Stimulated activated effector memory CD8-positive, alpha-beta T cell treated with anti-CD3 and anti-CD28 coated beads, Interleukin-12 subunit alpha, Interleukin-12 subunit beta, amount 100 ng/mL, for 72 hours (primary cell): ENCODE measurements at regions not wholly inside any gene's neighbourhood (a gene's known extent, or its start where the extent isn't known, plus 50 kb on each side); places are given as distances from the start of the nearest gene placed in this dataset.
A peak's percentile ranks its signal among the peaks of the same experiment; 100 is the strongest.

Experiments
- ATAC-seq: fragments of 150-1000 bp; cut with Tn5 transposase; 2 replicates; pipeline ENCODE4 v1.10.0; 2021
- DNase-seq, 2 donors: peaks; one replicate each; pipeline ENCODE4 v3.0.0; 2021 to 2022; ENCODE audit warnings: low spot score in 2 of 2
- H3K27ac Mint-ChIP-seq: one replicate; pipeline ENCODE4 v1.8.0; 2022; ENCODE audit warnings: mild to moderate bottlenecking, mixed read lengths
- H3K36me3 Mint-ChIP-seq: one replicate; pipeline ENCODE4 v1.8.0; 2022; ENCODE audit warnings: mild to moderate bottlenecking, mixed read lengths
- H3K4me1 Mint-ChIP-seq: one replicate; pipeline ENCODE4 v1.8.0; 2022; ENCODE audit warnings: mixed read lengths
- H3K4me3 Mint-ChIP-seq: one replicate; pipeline ENCODE4 v1.8.0; 2022; ENCODE audit warnings: mild to moderate bottlenecking, mixed read lengths
- H3K9me3 Mint-ChIP-seq: one replicate; pipeline ENCODE4 v1.8.0; 2022; ENCODE audit warnings: mixed read lengths

DNA sequence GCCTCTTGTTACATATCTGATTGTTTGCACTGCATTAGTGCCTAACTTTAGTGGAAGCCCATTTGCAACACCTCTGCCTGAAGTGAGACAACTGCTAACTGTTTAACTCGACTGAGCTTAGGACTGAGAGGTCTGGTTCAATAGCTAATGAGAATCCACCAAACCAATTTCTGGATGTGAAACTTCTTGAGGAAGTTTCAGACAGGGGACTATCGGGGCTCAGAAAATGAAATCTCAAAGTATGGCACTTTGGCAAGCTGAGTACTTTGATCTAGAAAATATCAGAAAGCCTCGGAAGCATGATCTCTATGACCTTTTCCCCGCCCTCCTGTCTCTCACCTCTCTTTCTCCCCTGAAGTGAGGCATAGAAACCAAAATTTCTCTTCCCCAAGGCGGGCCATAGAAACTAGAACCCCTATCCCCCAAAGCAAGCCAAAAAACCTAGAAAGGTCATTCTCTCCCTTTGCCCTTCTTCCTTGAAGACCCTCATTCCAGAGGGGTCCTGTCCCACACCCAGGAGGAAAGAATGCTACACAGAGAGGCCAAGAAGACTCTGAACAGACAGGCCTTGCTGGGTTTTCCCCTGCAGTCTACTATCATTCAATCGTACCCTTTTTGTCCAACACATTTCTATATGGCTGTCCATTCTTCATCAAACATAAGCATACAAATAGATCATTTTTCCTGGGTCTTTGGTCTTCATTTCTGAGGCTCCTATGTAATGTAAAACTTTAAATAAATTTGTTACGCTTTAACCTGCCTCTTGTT lies 69.6 kb upstream of the CREB1 start:
- peak overlapping the region; percentile 84 for H3K27ac Mint-ChIP-seq
- ATAC-seq: no peak

DNA sequence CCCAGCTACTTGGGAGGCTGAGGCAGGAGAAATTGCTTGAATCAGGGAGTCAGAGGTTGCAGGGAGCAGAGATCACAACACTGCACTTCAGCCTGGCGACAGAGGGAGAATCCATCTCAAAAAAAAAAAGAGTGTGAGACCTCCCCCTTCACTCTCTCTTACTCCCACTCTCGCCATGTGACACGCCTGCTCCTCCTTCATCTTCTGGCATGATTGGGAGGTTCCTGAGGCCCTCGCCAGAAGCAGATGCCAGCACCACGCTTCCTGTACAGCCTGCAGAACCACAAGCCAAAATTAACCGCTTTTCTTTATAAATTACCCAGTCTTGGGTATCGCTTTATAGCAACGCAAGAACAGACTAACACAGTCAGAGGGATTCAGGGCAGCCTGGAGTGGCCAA lies 66.3 kb upstream of the CREB1 start:
- Mint-ChIP-seq H3K9me3 (no peaks in the 10 kb centered on the region), H3K4me1 (peaks cover 20% of the 10 kb centered on the region), H3K27ac (no peak overlapping the region), H3K4me3 (no peak overlapping the region), H3K36me3 (no peaks in the 10 kb centered on the region)
- no peak for ATAC-seq
- no peak for DNase-seq

More for the DNA sequence above, 69.6 kb upstream of the CREB1 start:
- DNase-seq: no peak
- no peaks in the 10 kb centered on the region for H3K36me3 Mint-ChIP-seq
- H3K4me3 Mint-ChIP-seq: no peak overlapping the region
- H3K4me1 Mint-ChIP-seq: peaks cover 8% of the 10 kb centered on the region
- H3K9me3 Mint-ChIP-seq: no peaks in the 10 kb centered on the region

DNA sequence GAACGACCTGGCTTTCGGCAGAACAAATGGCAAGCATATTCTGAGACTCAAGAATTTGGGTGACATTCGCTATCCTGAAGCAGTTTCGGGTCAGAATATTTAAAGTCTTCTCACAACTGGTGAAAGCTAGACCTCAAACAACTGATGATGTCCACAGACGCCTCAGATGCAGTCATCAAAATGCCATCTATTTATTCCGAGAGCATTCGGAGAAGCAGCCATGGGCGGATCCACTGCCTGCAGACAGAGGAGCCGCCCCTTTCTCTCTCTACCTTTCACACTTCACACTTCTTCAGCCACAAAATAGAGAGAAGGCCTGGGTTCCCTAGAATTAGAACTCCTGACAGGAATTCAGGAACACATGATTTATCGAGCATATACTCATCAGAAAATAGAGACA lies 65.8 kb upstream of the CREB1 start:
- Mint-ChIP-seq H3K27ac (no peak overlapping the region), H3K4me1 (peaks cover 23% of the 10 kb centered on the region), H3K36me3 (no peaks in the 10 kb centered on the region), H3K4me3 (no peak overlapping the region), H3K9me3 (no peaks in the 10 kb centered on the region)
- ATAC-seq: no peak
- DNase-seq: no peak

DNA sequence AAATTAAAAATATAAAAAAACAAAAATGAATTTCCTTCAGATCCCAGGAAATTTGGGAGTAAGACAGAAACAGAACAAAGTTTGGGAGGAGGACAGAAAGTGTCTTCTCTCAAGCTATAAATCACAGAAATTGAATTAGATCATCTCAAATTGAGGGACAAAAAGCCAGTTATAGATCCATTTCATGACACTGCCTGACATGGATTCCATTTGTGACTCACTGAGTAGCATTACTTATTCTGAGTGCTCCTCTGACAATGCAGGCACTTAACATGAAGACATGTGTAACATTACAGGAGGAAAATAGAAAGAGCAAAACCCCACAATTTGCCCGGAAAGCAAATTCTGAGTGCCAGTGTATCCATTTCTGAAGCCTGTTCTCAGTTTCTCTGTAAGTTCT lies 63.9 kb upstream of the CREB1 start:
- Mint-ChIP-seq H3K4me1 (peaks cover 15% of the 10 kb centered on the region), H3K27ac (no peak overlapping the region), H3K9me3 (no peaks in the 10 kb centered on the region), H3K36me3 (no peaks in the 10 kb centered on the region), H3K4me3 (no peak overlapping the region)
- ATAC-seq (no peak), DNase-seq (no peak)

DNA sequence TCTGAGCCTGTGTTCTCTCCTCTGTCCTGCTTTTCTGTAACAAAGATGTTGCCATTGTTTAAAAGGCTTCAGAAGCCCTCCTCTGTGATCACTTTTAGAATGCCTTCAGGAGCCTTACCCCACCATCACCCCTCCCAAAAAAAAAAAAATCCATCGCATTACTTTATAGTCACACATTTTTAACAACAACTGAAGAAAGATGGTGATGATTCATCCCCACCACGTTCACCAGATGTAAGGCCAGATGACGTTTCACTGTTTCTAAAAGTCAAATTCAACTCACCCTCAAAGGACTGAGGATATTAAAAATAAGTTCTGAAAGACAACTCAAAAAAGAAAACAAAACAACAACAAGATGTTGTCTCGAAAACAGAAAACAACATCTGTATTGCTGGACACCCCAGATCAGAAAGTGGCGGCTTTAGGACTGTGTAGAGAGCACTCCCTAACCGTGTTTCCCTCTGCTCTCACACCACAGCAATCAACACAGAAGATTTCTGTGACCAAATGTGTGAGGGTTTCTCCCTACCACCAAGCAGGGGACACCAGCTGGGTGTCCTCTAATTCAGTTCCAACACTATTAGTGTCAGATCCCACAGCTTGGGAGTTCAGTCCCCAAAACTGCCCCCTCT lies 61.9 kb upstream of the CREB1 start:
- H3K36me3 Mint-ChIP-seq: no peaks in the 10 kb centered on the region
- H3K4me3 Mint-ChIP-seq: peak overlapping the region; percentile 3
- peaks cover 15% of the 10 kb centered on the region for H3K4me1 Mint-ChIP-seq
- ATAC-seq (peak; percentile 85), DNase-seq (no peak)
- H3K9me3 Mint-ChIP-seq: no peaks in the 10 kb centered on the region
- peak overlapping the region; percentile 71 for H3K27ac Mint-ChIP-seq

DNA sequence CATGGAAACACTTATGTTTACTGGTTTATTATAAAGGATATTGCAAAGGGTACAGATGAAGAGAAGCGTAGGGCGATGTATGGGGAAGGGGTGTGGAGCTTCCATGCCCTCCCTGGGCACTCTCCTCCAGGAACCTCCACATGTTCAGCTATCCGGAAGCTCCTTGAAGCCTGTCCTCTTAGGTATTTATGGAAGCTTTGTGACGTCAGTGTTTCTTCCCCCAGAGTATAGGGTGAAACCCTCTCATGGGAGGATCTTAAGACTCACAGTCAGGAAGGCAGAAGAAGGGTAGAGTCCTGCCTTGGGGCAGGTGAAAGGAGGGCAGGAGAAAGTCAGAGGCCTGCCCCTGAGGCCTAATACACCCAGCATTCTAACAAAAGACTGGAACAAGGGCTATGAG lies 61.3 kb upstream of the CREB1 start:
- Mint-ChIP-seq H3K36me3 (no peaks in the 10 kb centered on the region), H3K27ac (peak overlapping the region; percentile 71), H3K4me3 (no peak overlapping the region), H3K4me1 (peaks cover 15% of the 10 kb centered on the region), H3K9me3 (no peaks in the 10 kb centered on the region)
- DNase-seq (no peak), ATAC-seq (no peak)

DNA sequence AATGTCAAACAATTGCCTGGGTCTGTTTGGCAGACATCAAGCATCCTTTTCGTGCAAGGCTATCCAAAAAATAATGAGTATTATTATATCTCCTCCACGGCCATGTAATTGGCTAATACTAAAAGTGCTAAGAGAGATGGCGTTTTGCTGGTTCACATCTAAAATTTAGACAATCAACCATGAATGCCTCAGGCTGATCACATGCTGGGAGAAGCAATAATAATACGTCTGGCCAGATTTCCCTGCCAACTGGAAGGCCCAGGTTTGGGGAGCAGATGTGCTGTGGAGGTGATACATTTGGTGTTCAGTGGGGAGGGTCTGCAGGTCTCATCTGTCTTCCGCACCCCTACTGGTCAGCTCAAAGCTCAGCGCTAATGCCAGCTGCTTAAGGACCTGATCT lies 60.3 kb upstream of the CREB1 start:
- peaks cover 15% of the 10 kb centered on the region for H3K4me1 Mint-ChIP-seq
- DNase-seq (no peak), ATAC-seq (no peak)
- no peak overlapping the region for H3K27ac Mint-ChIP-seq
- H3K9me3 Mint-ChIP-seq: no peaks in the 10 kb centered on the region
- no peaks in the 10 kb centered on the region for H3K36me3 Mint-ChIP-seq
- H3K4me3 Mint-ChIP-seq: no peak overlapping the region

DNA sequence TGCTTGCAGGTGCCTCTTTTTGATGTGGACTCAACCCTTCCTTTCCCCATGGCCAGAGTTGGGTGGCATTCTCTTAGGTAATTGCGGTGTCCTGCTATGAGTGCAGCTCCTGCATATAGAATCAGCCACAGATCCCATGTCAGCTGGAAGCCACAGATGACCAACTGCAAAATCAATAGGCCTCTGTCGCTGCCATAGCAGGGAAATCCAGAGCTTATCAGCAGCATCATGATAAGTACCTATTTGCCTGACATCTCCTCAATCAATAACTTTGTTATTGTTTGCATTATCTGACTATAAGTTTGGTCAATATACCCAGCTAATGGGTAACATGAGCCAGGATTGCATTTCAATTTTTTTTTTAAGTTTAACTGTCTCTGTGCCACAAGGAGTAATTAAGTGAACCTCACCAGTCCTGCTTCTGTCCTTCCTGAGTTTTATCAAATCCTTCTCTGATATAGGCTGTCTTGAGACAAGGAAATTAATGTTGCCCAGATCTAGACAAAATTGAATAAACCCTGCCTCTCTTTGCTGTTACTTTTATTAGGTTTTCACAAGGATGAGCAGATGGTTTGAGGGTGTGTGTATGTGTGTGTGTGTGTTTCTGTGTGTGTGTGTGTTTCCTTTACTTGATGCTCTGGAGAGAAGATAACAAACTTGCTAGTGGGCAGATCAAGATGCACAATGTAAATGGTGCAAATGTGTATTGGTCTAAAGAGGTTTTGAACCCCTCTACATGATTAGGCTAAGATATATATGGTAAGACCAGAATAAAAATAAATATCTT lies 59.6 kb upstream of the CREB1 start:
- no peak overlapping the region for H3K4me3 Mint-ChIP-seq
- no peak for DNase-seq
- ATAC-seq: no peak
- H3K36me3 Mint-ChIP-seq: no peaks in the 10 kb centered on the region
- no peaks in the 10 kb centered on the region for H3K9me3 Mint-ChIP-seq
- H3K4me1 Mint-ChIP-seq: peaks cover 18% of the 10 kb centered on the region
- H3K27ac Mint-ChIP-seq: no peak overlapping the region

DNA sequence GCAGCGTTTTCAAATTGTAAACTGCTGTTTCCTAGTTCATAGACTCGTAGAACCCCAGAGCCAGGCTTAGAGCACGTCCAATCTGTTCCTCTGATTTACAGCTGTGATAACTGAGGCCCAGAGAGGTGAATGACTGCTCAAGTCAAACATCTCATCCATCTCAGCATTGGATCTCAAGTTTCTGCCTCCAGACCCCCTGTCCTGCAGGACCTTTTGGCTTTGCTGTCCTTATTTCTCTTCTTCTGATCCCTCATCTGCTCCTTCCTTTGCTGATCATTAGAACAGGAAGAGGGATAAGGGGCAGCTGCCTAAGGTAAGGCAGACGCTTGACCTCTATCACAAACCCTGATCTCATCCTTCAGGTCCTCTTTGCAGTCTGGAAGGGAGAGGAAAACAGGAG lies 58.5 kb upstream of the CREB1 start:
- no peak for ATAC-seq
- Mint-ChIP-seq H3K27ac (no peak overlapping the region), H3K9me3 (no peaks in the 10 kb centered on the region), H3K36me3 (no peaks in the 10 kb centered on the region), H3K4me1 (peaks cover 24% of the 10 kb centered on the region), H3K4me3 (no peak overlapping the region)
- DNase-seq: no peak

DNA sequence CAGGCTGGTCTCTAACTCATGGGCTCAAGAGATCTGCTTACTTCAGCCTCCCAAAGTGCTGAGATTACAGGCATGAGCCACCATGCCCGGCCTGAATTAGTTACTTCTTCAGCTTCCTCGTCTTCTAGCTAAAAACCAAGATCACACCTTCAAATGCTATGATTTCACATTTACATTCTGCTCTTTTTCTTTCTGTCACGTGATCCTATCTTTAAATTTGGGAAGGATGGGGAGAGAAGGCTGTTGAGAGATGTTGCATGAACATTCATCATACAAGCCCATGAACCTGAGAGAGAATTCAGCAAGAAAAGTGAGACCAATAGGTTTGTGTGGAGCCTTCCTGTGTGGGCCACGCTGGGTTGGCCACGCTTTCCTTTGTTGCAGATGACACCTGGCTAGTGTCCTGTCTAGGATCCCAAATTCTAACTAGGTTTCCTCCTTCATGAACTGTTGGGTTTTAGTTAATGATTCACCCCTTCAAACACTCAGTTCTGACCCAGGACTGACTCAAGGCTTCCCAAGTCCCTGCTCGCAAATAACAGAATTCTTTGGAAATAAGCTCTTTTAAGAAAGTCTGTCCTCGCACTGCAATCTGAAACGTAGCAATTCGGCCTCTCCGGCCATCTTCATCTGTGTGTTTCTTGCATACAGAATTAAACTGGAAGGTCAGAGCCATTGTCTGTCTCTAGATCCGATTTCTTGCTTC lies 57.3 kb upstream of the CREB1 start:
- H3K36me3 Mint-ChIP-seq: no peaks in the 10 kb centered on the region
- no peak overlapping the region for H3K4me3 Mint-ChIP-seq
- no peak overlapping the region for H3K27ac Mint-ChIP-seq
- no peaks in the 10 kb centered on the region for H3K9me3 Mint-ChIP-seq
- DNase-seq: no peak
- peaks cover 21% of the 10 kb centered on the region for H3K4me1 Mint-ChIP-seq
- ATAC-seq: no peak

DNA sequence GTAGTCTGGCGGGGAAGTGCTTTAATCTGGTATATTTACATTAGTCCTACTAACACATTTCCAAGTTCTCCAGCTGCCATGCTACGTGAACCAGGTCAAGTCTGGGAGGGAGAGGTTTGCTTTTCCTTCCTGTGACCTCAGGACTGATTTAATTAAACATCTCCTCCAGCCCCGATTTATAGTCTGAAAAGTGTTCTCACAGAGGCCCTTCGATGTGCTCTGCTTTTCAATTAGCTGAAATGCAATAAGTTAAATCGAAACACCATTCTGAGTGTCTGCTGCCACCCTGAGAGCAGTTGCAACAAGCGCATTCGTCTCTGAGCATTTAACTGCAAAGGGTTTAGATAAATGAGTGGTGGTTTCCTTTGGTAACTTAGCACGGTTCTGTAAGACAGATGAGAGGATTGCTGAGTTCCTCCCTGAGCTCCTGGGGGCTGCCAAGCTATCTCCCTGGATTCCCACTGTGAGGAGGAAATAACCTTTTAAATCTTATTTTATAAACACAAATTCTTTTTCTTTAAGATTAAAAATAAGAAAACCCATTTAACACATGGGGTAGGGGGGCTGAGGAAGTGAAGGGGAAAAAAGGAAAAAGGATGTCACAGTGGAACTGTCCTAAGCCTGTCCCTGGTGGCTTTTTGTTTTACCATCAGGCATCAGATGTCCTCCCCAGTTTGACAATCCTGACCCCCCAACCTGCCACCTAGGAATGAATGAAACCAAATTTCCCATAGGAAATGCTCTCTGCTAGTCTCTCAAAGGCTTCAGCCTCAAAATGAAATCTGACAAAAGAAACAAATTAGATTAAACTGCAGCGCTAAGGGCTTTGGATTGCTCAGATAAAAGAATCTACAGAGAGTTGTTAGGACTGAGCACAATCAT lies 56.5 kb upstream of the CREB1 start:
- Mint-ChIP-seq H3K36me3 (no peaks in the 10 kb centered on the region), H3K4me1 (peaks cover 13% of the 10 kb centered on the region), H3K27ac (no peak overlapping the region), H3K4me3 (no peak overlapping the region), H3K9me3 (no peaks in the 10 kb centered on the region)
- DNase-seq (no peak), ATAC-seq (peak; percentile 84)

DNA sequence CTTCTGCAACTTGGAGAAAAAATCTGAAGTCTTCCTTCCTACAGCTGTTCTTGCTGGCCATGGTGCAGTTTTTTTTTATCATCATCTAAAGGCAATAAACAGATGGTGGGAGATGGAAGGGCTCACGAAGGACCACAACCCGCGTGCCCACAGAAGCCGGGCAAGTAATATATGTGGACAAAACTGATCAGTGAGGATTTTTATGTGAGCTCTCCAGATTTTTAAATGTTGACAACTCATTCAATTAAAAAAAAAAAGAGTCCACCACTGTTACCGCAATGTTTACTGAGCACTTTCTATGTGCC lies 55.9 kb upstream of the CREB1 start:
- no peaks in the 10 kb centered on the region for H3K36me3 Mint-ChIP-seq
- no peaks in the 10 kb centered on the region for H3K9me3 Mint-ChIP-seq
- no peak overlapping the region for H3K27ac Mint-ChIP-seq
- no peak overlapping the region for H3K4me3 Mint-ChIP-seq
- no peak for DNase-seq
- peaks cover 9% of the 10 kb centered on the region for H3K4me1 Mint-ChIP-seq
- no peak for ATAC-seq

DNA sequence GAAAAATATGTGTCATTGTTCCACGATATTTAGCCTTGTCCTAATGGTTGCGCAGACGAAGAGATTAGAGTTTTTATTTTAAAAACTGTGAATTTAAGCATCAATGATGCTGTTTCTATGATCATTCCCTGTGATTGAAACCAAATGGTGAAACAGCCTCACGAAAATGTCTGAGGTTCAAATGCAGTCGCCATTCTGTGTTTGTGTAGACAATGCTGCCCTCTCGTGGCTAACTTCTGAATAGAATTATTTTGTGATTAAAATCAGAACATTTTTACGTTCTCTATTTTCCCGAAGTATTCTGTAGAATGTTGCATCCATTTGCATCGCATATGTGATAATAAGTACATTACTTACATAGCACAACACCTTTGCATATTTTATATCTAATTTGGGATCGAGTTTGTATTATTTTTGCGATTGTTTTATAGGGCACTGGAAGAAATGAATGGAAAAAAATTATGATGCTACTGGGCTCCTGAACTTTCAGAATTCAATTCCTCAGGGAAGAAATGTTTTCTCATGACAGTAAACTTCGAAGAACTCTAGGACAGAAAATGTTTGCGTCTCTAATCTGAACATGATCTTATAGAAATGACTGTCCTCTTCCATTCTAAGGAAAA lies 54.8 kb upstream of the CREB1 start:
- Mint-ChIP-seq H3K4me1 (peaks cover 9% of the 10 kb centered on the region), H3K36me3 (no peaks in the 10 kb centered on the region), H3K4me3 (no peak overlapping the region), H3K27ac (no peak overlapping the region), H3K9me3 (no peaks in the 10 kb centered on the region)
- no peak for ATAC-seq
- DNase-seq: peak; percentile 38 to 59

DNA sequence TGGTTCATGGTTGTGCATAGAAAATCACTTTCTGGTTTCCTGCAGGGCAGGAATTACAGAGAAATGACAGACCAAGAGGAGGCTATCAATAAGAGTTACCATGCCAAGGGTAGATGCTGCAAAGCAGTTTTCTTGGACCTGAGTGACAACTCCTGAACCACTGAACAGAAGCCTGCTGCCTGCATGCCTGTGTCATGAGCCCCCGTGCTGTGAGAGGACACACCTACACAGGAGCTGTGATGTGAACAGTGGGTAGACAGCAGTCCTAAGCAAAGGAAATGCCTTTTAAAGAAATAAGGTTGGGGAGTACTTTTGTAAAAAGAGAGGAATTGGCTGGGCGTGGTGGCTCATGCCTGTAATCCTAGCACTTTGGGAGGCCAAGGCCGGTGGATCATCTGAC lies 54.2 kb upstream of the CREB1 start:
- no peaks in the 10 kb centered on the region for H3K9me3 Mint-ChIP-seq
- H3K4me1 Mint-ChIP-seq: peaks cover 9% of the 10 kb centered on the region
- H3K36me3 Mint-ChIP-seq: no peaks in the 10 kb centered on the region
- H3K27ac Mint-ChIP-seq: no peak overlapping the region
- DNase-seq (no peak), ATAC-seq (no peak)
- H3K4me3 Mint-ChIP-seq: no peak overlapping the region
